ENCODE measurements at regions not wholly inside any gene's neighbourhood (a gene's known extent, or its start where the extent isn't known, plus 50 kb on each side); places are given as distances from the start of the nearest gene placed in this dataset.

- DNase-seq, result no peak
Observed at GRCh38 chr16:62565706-62566105, 529.5 kb upstream of the CDH8 start.

- no peak for DNase-seq
Observed at GRCh38 chr16:62564291-62564690, 528.1 kb upstream of the CDH8 start.

DNA sequence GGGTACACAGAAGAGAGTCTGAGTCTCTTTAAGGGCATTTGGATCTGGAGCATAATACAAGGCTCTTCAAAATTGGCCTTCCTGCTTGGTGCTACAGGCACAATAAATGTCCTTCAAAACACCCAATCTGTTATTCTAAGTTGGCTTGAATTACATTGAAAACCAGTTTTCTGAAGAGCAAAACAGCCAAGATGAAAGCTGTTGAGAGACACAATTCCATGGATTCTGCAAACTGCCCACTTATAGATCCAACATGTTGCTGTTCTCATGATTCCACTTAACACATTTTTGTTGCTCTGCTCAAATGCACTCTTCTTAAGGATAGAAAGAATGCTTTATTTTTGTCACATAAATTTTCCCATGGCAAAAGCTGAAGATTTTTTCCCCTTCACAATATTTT lies 525.9 kb upstream of the CDH8 start:
- no peak for DNase-seq

DNA sequence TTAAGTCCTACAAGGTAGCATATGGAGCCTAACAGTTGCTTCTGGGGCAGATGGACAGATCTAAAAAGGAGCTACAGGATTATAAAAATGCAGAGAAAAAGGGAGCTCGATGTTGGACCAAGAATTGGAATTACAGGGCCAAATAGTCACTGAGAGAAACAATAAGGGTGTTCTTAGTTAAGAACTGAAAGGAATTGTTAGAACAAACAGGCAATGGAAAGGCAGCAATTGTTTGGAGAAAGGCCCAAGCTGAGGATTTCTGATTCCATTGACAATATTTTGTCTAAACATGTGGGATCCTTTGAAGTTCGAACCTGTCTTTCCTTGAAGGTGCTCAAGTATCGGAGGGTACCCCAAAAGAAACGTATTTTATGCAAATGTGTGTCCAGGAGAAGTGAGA lies 513.6 kb upstream of the CDH8 start:
- DNase-seq, result no peak

DNA sequence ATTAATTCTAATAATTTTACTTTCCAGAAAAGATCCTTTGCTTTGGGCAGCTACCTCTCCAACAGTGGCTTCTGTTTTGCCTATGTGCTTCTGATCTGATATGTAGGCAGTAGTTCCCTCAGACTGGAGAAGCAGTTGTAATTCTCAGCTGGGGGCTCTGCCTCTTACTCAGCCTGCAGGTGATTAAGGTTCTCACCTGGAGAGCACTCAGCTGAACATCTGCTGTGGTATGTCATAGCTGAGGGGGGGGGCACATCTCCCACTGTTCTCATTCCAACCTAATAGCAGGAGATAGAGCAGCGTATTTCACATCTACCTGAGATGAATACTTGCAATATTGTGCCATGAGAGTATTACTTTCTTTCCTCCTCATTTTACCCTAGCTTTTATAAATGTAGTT lies 511.9 kb upstream of the CDH8 start:
- DNase-seq, result no peak

DNA sequence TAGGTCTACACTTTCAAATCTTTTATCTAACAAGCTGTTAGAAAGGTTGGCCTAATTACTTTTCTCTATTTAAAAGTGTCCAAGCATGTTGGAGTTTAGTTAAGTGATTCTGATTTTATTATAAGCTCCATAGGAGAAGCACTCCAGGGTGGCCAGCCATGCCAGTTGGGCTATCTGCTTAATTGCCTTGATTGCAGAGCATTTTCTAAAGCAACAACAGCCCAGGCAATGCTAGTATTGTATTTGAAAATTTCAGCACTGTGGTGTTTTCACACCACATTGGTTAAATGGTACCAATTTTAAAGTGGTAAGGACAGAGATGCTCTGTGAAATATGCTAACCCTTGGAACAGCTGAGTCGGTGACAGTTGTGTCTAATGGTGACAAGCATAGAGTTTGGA lies 510.5 kb upstream of the CDH8 start:
- no peak for DNase-seq

DNA sequence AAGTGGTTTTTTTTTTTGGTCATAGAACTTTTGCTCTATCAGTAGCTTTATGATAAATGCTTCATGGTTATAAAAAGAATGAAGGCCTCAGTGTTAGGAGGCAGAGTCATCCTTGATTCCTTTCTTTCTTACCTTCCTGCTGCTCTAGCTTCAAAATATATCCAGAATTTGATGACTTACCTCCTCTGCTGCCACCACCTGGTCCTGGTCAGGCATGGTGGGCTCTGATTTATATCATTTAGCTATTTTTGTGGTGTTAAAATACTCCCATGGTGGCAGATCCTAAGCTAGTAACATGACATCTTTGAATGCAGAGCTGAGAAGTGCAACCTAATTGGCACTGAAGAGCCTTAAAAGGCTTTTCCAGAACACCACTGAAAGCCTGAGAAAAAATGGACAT lies 508.8 kb upstream of the CDH8 start:
- no peak for DNase-seq

DNA sequence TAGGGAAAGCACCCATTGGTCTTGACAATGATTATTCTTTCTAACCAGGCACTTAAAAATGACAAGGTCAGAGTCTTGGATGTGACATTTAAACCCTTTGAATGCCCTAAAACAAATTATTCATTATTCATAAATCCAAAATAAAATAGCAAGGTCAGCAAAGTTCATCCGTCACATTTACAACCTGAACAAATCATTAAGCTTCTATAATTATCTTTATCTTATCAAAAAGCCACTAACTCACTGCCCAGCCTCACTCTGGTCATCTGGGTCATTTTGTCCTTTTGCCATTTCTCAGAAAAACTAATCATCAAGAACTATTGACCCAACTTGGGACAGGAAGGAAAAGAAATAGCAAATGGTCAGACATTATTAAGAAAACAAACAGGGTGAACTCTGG lies 507.3 kb upstream of the CDH8 start:
- DNase-seq, result no peak

- no peak for DNase-seq
Observed at GRCh38 chr16:62539657-62540056, 503.4 kb upstream of the CDH8 start.

DNA sequence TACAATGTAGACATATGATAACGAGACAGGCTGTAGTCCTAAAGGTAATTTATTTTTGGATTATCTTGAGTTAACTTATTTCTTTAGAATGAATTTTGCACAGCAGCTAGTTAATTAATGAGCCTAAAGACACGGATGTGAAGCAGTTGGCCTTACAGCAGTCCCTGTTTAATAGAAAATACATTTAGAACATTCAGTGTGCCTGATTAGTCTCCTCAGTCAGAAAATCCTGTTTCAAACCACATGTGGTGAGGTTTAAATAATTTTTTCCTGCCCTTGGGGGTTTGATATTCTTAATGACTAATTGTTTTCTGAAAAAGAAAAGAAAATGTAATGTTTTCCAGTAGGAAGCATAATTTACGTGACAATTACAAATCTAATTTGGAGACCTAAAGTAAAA lies 494.2 kb upstream of the CDH8 start:
- no peak for DNase-seq

DNA sequence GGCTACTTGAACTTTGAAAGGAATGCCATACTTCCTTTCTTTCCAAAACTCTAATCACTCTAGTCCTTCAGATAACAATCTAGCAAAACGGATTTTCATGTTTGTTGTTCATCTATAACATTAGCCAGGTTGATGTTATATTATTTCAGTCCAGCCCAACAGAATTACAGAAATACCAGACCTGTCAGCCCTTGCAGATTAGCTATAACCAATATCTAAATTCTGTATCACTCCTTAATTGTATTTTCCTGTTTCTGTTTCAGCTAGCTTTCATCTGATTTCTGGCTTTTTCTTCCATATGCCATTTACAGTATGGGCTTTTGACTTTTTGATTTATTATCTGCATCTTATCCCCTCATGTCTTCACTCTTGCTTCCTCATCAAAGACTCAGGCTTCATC lies 479.8 kb upstream of the CDH8 start:
- DNase-seq, result no peak

GRCh38 chr16:62503073-62503472 lies 466.8 kb upstream of the CDH8 start:
- no peak for DNase-seq

DNA sequence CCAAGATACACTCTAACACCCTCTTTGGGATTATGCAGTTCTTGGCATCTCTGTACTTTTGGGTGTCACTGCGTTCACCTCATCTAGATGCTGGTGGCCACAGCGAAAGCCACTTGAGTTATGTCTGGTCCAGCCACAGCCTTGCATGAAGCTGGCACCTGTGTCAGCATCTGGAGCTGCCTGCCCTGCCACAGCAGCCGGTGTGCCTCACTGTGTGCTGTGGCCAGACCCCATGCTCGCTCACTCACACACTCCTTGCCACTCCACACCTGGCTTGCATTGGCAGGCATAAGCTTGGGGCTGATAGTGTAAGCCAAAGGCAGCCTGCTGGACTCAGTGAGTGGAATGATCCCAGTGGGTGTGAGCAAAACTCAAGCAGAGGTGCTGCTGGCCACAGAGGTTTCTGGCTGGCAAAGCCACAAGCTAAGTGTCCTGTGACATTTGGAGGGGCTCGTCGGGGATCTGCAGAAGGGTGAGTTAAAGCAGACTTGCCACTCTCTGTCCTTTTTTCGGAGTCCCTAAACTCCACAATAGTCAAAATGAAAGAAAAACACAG lies 442.7 kb upstream of the CDH8 start:
- DNase-seq, result no peak

GRCh38 chr16:62477796-62478195 lies 441.6 kb upstream of the CDH8 start:
- DNase-seq, result no peak

- DNase-seq, result no peak
Observed at GRCh38 chr16:62475573-62475972, 439.3 kb upstream of the CDH8 start.

DNA sequence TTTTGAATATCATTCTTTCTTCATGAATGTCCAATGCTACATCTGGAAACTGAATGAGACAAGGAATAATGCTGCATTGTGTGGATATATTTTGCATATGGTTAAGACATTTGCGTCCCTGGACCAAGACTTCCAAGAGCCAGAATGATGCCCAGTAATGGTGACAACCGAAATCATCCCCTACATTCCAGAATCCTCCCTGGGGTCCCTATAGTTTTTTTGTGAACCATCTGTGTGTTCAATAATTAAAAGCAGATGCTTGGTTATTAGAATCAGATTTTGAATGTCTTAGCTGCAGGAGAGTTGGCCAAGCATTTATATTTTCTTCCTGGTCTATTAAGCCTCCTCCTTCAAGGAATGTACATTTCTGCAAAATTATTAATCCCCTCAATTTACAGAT lies 426.7 kb upstream of the CDH8 start:
- DNase-seq, result no peak

DNA sequence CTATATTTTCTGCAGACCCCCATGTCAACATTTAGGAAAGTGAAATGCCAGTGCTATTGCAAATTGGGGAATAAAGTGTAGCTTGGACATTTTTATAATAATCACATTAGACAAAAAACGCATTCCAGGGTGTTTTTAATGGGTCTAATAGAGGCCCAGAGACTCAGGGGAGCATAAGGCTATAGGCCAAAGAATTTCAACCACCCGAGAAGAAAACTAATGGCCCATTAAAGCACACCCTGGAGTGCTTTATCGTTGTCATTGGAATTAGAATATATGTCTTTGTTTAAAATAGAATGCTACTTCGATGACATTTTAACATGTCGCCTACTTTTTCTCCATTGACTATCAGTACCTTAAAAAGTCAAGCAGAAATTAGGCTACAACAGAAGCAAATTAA lies 414.1 kb upstream of the CDH8 start:
- no peak for DNase-seq

DNA sequence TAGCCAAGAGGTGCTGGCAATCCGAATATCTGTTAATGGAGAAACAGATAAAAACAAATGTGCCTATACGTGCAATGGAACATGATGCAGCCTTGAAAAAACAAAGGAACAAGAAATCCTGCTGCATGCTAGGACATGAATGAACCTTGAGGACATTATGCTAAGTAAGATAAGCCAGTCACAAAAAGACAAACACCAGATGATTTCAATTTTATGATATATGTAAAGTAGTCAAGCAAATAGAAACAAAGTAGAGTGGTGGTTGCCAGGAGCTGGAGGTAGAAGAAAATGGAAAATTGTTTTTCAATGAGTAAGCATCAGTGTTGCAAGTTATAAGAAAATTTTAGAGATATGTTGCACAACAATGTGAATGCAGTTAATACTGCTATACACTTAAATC lies 409.7 kb upstream of the CDH8 start:
- DNase-seq, result no peak

DNA sequence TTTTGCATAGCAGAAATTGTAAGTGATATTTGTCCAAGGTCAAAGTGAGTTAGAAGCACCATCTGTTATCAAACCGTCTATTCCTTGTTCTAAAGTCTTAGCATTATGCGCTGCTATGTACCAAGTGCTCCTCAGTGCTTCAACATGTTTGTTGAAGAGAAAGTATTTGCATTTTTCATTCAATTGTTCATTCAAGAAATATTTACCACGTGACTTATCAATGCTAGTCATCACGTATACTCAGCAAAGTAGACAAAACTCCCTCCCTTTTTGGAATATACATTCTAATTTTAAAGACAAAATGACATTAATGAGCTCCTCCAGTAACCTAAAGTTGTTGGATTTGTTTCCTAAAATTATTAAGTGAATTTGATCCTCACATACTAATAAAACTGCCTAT lies 388.0 kb upstream of the CDH8 start:
- DNase-seq, result no peak

DNA sequence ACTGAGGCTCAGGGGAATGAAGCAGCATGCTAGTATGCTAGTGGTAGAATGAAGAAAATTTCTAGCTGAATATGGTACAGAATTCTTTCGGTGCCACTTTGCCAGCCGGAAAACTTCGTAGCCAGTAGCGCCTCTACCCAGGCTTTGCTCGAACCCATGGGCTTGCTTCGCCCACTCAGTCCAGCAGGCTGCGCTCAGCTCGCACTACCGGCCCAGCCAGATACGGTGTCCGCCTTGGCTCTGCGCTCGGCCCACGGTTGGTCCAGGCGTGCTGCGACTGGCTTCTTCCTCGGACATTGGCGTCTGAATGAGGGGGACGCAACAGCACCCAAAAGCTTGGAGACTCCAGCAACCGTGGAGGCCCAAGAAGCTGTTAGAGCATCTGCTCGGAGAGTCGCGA lies 372.5 kb upstream of the CDH8 start:
- DNase-seq, result no peak

DNA sequence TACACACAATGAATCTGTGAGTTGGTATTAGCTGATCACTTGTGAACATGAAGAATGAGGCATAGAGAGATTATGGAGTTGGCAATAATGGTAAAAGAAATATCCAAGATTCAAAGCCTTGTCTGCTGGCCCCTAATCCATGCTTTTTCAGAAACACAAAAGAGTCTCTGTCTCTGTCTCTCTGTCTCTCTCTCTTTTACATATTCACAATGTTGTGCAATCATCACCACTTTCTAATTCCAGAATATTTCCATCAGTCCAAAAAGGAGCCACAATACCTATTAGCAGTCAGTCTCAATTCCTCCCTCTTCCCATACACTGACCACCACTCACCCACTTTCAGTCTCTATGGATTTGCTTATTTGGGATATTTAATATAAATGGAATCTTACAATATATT lies 370.1 kb upstream of the CDH8 start:
- no peak for DNase-seq

DNA sequence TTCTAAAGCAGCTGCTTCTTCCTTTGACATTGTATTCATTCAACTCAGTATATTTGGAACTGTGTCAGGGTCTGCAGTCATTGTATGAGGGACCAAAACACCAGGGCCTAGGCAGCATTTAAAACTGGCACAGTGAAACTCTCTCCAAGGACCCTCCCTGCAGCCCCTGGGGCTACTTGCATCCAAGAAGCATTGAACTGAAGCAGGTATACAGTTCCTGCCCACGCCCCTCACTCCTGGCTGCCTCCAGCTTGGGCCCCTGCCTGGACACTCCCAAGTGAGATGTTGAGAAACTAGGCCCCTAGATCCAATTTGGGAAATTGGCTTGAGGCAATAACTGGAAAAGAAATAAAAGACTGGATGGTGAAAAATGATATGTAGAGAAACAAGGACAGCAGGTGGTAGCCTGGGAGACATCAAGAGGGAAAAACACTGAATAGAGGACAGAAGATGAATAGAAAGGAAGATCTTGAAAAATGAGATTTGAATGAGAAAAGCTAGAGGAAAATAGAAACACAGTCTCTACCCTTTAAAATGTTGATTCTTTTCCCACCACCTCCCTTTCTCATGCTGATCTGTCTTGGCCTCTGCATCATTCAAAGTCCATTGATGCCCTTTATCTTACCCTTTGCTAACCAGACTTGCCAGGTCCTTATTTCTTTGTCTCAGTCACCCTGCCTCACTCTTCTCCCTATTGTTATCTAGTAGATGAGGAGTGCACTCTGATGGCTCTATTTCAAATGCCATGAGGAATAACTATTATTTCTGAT lies 368.8 kb upstream of the CDH8 start:
- no peak for DNase-seq

DNA sequence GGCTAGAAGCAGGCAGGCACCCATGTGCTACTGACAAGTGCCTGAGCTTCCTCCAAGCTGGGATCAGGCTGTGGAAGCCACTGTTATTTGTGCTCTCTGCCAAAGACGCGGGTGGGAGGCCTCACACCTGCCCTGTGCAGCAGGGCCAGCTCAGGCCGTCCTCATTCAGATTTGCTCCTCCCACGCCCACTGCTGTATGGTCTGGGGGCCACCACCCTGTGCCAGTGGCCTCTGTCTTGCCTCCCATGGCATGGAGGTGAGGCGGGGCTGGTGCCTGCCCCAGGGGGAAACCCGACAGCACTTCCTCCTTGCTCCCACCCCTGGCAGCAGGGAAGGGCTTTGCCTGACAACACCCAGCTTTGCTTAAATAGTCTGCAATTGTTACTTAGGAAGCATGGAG lies 356.5 kb upstream of the CDH8 start:
- no peak for DNase-seq

GRCh38 chr16:62391940-62392339 lies 355.7 kb upstream of the CDH8 start:
- no peak for DNase-seq

GRCh38 chr16:62391134-62391533 lies 354.9 kb upstream of the CDH8 start:
- no peak for DNase-seq
